ENCODE measurements at regions not wholly inside any gene's neighbourhood (a gene's known extent, or its start where the extent isn't known, plus 50 kb on each side); places are given as distances from the start of the nearest gene placed in this dataset.

- TF ChIP-seq ZNF770 (CRISPR knock-in tag; IDR thresholded peaks at IDR 0.05) (no peak), ZNF598 (CRISPR knock-in tag; IDR thresholded peaks at IDR 0.05; ENCODE audit: borderline replicate concordance) (no peak)
These were observed 1197.9 kb downstream of the VRK1 start (continued) for GRCh38 chr14:97995038-97995437.

GRCh38 chr14:97995531-97995930 is 1198.3 kb downstream of the VRK1 start:
- no peak overlapping the region for H2AFZ ChIP-seq (ENCODE audit: low read length)
- H4K20me1 ChIP-seq (ENCODE audit: insufficient read depth, low read length), result no peaks in the 10 kb centered on the region
- H3K79me2 ChIP-seq (ENCODE audit: insufficient read depth, low read length), result no peaks in the 10 kb centered on the region
- no peaks in the 10 kb centered on the region for H3K36me3 ChIP-seq (replicated peaks in 1 of 2; ENCODE audit: control insufficient read depth in 1 of 2, insufficient read depth in 2 of 2, low read length in 2 of 2)
- ATAC-seq (no peak), FAIRE-seq (no peak), DNase-seq (ENCODE audit: low spot score) (no peak)
- no peaks in the 10 kb centered on the region for H3K27me3 ChIP-seq (ENCODE audit: control insufficient read depth in 1 of 2, insufficient read depth in 2 of 2, low read length in 2 of 2)
- in situ Hi-C loops (cut with HindIII; ENCODE audit: extremely low pct_ligation_motif_present, low pct_unique_long_range_greater_than_20kb), result loop anchor here (25.0 kb wide), 1 partner anchor 1267 kb away; the partner anchor contains the start of gene BCL11B
- no peak overlapping the region for H3K4me3 ChIP-seq (replicated peaks in 1 of 3; ENCODE audit: insufficient read depth in 1 of 3, low read depth in 2 of 3, low read length in 3 of 3)
- H3K9me3 ChIP-seq (ENCODE audit: low read length), result peaks cover 99% of the 10 kb centered on the region
- TF ChIP-seq ZFAT (CRISPR knock-in tag; conservative IDR thresholded peaks at IDR 0.05), result no peak
- TF ChIP-seq ZNF264 (CRISPR knock-in tag; IDR thresholded peaks at IDR 0.05), result no peak
- no peak for TF ChIP-seq ZBTB20 (CRISPR knock-in tag; IDR thresholded peaks at IDR 0.05; ENCODE audit: borderline replicate concordance, low read depth)
- ChIA-PET POLR2A (no interaction called here), CTCF (ENCODE audit: low intra/inter-chr PET ratio, low total read pairs) (no interaction called here)
- no peaks in the 10 kb centered on the region for H3K4me1 ChIP-seq (ENCODE audit: insufficient read depth, low read length)
- no peak overlapping the region for H3K9ac ChIP-seq (ENCODE audit: insufficient read depth, low read depth, low read length)
- H3K4me2 ChIP-seq (ENCODE audit: low read depth, low read length), result no peak overlapping the region
- H3K27ac ChIP-seq (ENCODE audit: extremely low read length, insufficient read depth, low read length), result no peak overlapping the region
- intact Hi-C loops (cut with micrococcal nuclease; ENCODE audit: unreplicated experiment), result no loop called here
- WGBS (ENCODE audit: low lambda C conversion rate), result 1% methylated on average over 2 of the region's 2 CpGs
- BruUV-seq (replicated peaks), result no TSS peak

- in situ Hi-C loops (cut with HindIII; ENCODE audit: extremely low pct_ligation_motif_present, low pct_unique_long_range_greater_than_20kb) (no loop called here), intact Hi-C loops (cut with micrococcal nuclease; ENCODE audit: unreplicated experiment) (no loop called here)
- no peak overlapping the region for H3K9ac ChIP-seq (ENCODE audit: insufficient read depth, low read depth, low read length)
- H2AFZ ChIP-seq (ENCODE audit: low read length), result no peak overlapping the region
- no TSS peak for BruUV-seq (replicated peaks)
- no peaks in the 10 kb centered on the region for H3K79me2 ChIP-seq (ENCODE audit: insufficient read depth, low read length)
- ChIA-PET CTCF (ENCODE audit: low intra/inter-chr PET ratio, low total read pairs) (no interaction called here), POLR2A (no interaction called here)
- H3K4me1 ChIP-seq (ENCODE audit: insufficient read depth, low read length), result no peaks in the 10 kb centered on the region
- no peak overlapping the region for H3K27ac ChIP-seq (ENCODE audit: extremely low read length, insufficient read depth, low read length)
- no peaks in the 10 kb centered on the region for H4K20me1 ChIP-seq (ENCODE audit: insufficient read depth, low read length)
- DNase-seq (ENCODE audit: low spot score), result no peak
- H3K4me2 ChIP-seq (ENCODE audit: low read depth, low read length), result no peak overlapping the region
- no peaks in the 10 kb centered on the region for H3K36me3 ChIP-seq (replicated peaks in 1 of 2; ENCODE audit: control insufficient read depth in 1 of 2, insufficient read depth in 2 of 2, low read length in 2 of 2)
- WGBS (ENCODE audit: low lambda C conversion rate), result 33% methylated on average over 7 of the region's 7 CpGs
- ATAC-seq, result no peak
- no peak for FAIRE-seq
- no peak overlapping the region for H3K4me3 ChIP-seq (replicated peaks in 1 of 3; ENCODE audit: insufficient read depth in 1 of 3, low read depth in 2 of 3, low read length in 3 of 3)
- H3K27me3 ChIP-seq (ENCODE audit: control insufficient read depth in 1 of 2, insufficient read depth in 2 of 2, low read length in 2 of 2), result no peaks in the 10 kb centered on the region
- peaks cover 48% of the 10 kb centered on the region for H3K9me3 ChIP-seq (ENCODE audit: low read length)
- TF ChIP-seq NR2F2 (IDR thresholded peaks at IDR 0.05; ENCODE audit: borderline replicate concordance, low read depth), result no peak
- no peak for TF ChIP-seq ZNF512B (CRISPR knock-in tag; IDR thresholded peaks at IDR 0.05; ENCODE audit: borderline replicate concordance)
These were observed 1208.8 kb downstream of the VRK1 start for GRCh38 chr14:98006008-98006407.

Measured in HepG2 (cell line).